Thyroid gland (tissue), 4 donors: ENCODE measurements at regions not wholly inside any gene's neighbourhood (a gene's known extent, or its start where the extent isn't known, plus 50 kb on each side); places are given as distances from the start of the nearest gene placed in this dataset.
A peak's percentile ranks its signal among the peaks of the same experiment; 100 is the strongest.

Source experiments
- DNase-seq, 2 donors: peaks; one replicate each; pipeline ENCODE4 v3.0.0-alpha.2; 2019
- H3K27ac ChIP-seq, 3 donors: fragments of 200-600 bp; sonication (generic); 1 replicate in 2 of 3; 2 replicates in 1 of 3; pipeline ENCODE4 v1.5.1; 2016 to 2019; ENCODE audit warnings: mild to moderate bottlenecking in 1 of 3, moderate library complexity in 1 of 3
- H3K27me3 ChIP-seq: fragments of 200-600 bp; sonication (generic); one replicate; pipeline ENCODE4 v1.5.1; 2019
- H3K36me3 ChIP-seq, 2 donors: fragments of 200-600 bp; sonication (generic); one replicate each; pipeline ENCODE4 v1.5.1; 2016 to 2019
- H3K4me1 ChIP-seq, 2 donors: fragments of 200-600 bp; sonication (generic); one replicate each; pipeline ENCODE4 v1.5.1; 2017 to 2019
- H3K4me3 ChIP-seq, 3 donors: fragments of 200-600 bp; sonication (generic); replicated peaks in 1 of 3; 1 replicate in 2 of 3; 2 replicates in 1 of 3; pipeline ENCODE4 v1.5.1; 2016; ENCODE audit warnings: mild to moderate bottlenecking in 1 of 3
- H3K9me3 ChIP-seq: fragments of 200-600 bp; sonication (generic); one replicate; pipeline ENCODE4 v1.5.1; 2017
- CTCF ChIP-seq, 6 experiments: fragments of 200-600 bp in 3 of 6; fragments of 450-650 bp in 3 of 6; sonication (generic) in 3 of 6; IDR thresholded peaks; one replicate each; pipeline ENCODE4 v1.5.1; 2016 to 2019; ENCODE audit warnings: antibody characterized with exemption in 6 of 6, mild to moderate bottlenecking in 2 of 6, inconsistent platforms in 1 of 6, moderate library complexity in 1 of 6
- POLR2A ChIP-seq, 2 donors: fragments of 450-650 bp; IDR thresholded peaks; one replicate each; pipeline ENCODE4 v1.6.1; 2017; ENCODE audit warnings: antibody characterized with exemption in 2 of 2, mild to moderate bottlenecking in 2 of 2, moderate library complexity in 1 of 2
- WGBS, 2 donors: methylation state at CpG; one replicate each; pipeline ENCODE4 v1.1.5; 2017; 5-methylcytosine and 5-hydroxymethylcytosine counted together
- intact Hi-C: fragments of 100-400 bp; cut with DNase I; formaldehyde crosslinking; loops from one replicate; pipeline ENCODE4 v1.15.1; 2023

DNA sequence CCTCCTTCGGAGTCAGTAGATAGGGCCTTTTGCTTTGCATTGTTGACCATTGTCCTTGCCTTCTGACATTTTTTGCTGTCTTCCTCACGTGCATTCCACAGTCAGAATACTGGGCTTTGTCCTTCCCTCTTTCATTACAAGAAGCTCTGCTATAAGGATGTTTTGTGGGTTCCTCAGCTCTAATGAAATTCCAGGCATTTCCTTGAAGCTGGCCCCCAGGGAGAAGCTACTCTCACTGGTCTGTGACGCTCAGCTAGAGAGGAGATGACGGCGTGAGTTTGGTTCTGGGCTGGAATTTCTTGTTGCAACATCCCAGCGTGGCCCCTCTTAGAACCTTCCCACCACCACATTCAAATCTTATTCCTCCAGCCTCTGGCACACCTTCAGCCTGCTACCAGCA lies 210.2 kb downstream of the TJP1 start:
- no peak for TF ChIP-seq CTCF (IDR thresholded peaks at IDR 0.05)
- TF ChIP-seq POLR2A (IDR thresholded peaks at IDR 0.05), result no peak
- H3K36me3 ChIP-seq, result no peaks in the 10 kb centered on the region
- DNase-seq, result no peak
- intact Hi-C loops, result no loop called here
- H3K27ac ChIP-seq, result no peak overlapping the region
- H3K4me1 ChIP-seq, result no peaks in the 10 kb centered on the region
- no peaks in the 10 kb centered on the region for H3K9me3 ChIP-seq
- WGBS, 2 donors, result 39 to 53% methylated on average over 6 of the region's 6 CpGs
- H3K4me3 ChIP-seq, result no peak overlapping the region
- H3K27me3 ChIP-seq, result no peaks in the 10 kb centered on the region

DNA sequence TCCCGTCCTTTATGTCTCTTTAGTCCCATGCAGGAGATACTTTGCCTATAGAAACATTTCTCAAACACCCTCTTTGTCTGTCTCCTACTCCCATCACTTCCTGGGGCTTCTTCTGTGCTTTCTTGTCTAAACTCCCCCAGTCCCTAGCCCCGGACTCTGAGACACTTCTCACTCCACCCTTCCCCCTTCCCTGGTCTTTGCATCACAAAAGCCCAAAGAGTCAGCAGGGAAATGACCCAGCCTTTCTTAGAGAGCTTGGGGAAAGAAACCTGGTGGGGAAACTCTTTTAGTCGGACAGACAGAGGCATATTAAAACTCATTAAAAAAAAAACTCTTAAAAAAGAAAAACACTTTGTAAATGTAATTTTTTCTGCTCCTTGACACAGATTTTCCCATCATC lies 211.2 kb downstream of the TJP1 start:
- no peaks in the 10 kb centered on the region for H3K4me1 ChIP-seq
- H3K9me3 ChIP-seq, result no peaks in the 10 kb centered on the region
- no peaks in the 10 kb centered on the region for H3K27me3 ChIP-seq
- intact Hi-C loops, result no loop called here
- 52 to 68% methylated on average over 3 of the region's 3 CpGs for WGBS, 2 donors
- TF ChIP-seq POLR2A (IDR thresholded peaks at IDR 0.05), result no peak
- no peak for TF ChIP-seq CTCF (IDR thresholded peaks at IDR 0.05)
- DNase-seq, result no peak
- H3K27ac ChIP-seq, result no peak overlapping the region
- H3K36me3 ChIP-seq, result no peaks in the 10 kb centered on the region
- no peak overlapping the region for H3K4me3 ChIP-seq

DNA sequence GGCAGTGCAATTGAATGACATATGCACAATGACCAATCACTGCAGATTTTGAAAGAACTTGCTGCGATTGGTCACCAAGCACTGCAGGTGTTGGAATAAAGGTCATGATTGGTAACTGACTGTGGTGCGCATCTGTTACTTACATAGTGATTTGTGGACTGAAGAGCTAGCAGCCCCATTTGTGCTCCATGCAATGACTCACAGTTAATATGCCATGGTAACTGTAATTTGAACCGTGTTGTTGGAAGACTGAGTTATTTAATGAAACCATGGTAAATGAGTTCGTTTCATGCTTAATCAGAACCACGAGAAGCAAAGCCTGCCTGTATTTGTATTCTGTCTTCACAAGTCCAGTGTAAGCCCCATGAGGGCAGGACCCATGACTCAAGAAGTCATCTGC lies 220.5 kb downstream of the TJP1 start:
- intact Hi-C loops, result no loop called here
- 94 to 96% methylated on average over 5 of the region's 5 CpGs for whole genome bisulfite sequencing, 2 donors
- Histone ChIP-seq H3K4me1 (no peaks in the 10 kb centered on the region), H3K27me3 (no peaks in the 10 kb centered on the region), H3K4me3 (no peak overlapping the region), H3K36me3 (no peaks in the 10 kb centered on the region), H3K27ac (no peak overlapping the region), H3K9me3 (no peaks in the 10 kb centered on the region)
- TF ChIP-seq CTCF (IDR thresholded peaks at IDR 0.05), result no peak
- no peak for TF ChIP-seq POLR2A (IDR thresholded peaks at IDR 0.05)
- DNase-seq, result no peak

DNA sequence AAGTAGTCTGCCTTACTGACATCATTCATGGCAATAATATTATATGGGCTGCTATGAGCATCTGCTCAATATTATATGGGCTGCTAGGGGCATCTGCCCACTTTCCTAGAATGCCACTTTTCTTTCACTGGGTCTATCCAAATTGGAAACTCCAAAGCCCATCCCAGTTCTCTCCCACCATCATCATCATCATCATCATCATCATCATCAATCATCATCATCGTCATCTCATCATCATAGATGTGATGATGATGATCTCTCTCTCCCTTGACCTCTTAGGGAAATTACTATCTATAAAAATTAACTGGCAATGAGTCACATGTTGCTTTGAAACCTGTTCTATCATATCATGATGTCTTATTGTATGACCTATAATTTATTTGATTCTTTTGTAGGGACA lies 222.0 kb downstream of the TJP1 start:
- no peaks in the 10 kb centered on the region for H3K9me3 ChIP-seq
- no peak overlapping the region for H3K4me3 ChIP-seq
- intact Hi-C loops, result no loop called here
- no peaks in the 10 kb centered on the region for H3K4me1 ChIP-seq
- no peak overlapping the region for H3K27ac ChIP-seq
- 89 to 94% methylated on average over 1 of the region's 1 CpG for WGBS, 2 donors
- no peaks in the 10 kb centered on the region for H3K27me3 ChIP-seq
- TF ChIP-seq CTCF (IDR thresholded peaks at IDR 0.05) (no peak), POLR2A (IDR thresholded peaks at IDR 0.05) (no peak)
- H3K36me3 ChIP-seq, result no peaks in the 10 kb centered on the region
- no peak for DNase-seq

DNA sequence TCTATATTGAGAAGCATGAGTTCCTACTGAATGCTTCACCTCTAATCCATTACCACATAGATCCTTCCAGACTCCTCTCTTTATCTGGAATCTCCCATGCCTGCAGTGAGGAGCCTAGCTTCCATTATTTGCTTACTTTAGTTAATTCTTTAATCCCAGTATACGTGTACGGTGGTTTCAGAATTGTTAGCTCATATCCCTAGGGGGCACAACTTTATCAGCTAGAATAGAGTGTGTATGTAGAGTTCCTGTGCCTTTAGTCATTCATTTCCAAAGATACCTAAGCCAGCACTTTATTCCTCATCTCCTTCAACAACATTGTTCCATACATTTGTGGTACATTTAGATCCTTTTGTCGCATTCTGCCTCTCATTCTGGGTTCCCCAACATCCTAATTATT lies 226.0 kb downstream of the TJP1 start:
- Histone ChIP-seq H3K4me1 (no peaks in the 10 kb centered on the region), H3K27me3 (no peaks in the 10 kb centered on the region), H3K4me3 (no peak overlapping the region), H3K36me3 (no peaks in the 10 kb centered on the region), H3K27ac (no peak overlapping the region), H3K9me3 (no peaks in the 10 kb centered on the region)
- peak in 3 of 6 experiments; percentile 31 to 38 (median 37) for TF ChIP-seq CTCF (IDR thresholded peaks at IDR 0.05)
- no peak for TF ChIP-seq POLR2A (IDR thresholded peaks at IDR 0.05)
- peak in 1 of 2 donors; percentile 6 for DNase-seq
- intact Hi-C loops, result no loop called here
- WGBS, 2 donors, result 44 to 63% methylated on average over 3 of the region's 3 CpGs
